Upper lobe of right lung (tissue), 1 donor: ENCODE measurements at regions not wholly inside any gene's neighbourhood (a gene's known extent, or its start where the extent isn't known, plus 50 kb on each side); places are given as distances from the start of the nearest gene placed in this dataset.
"Not testable (repeated sequence)": the region's sequence is repeated elsewhere in the genome, so short reads cannot be mapped to it uniquely, and the experiment has no call there.

Experiments
- ATAC-seq: fragments of 200-7000 bp; cut with Tn5 transposase; one replicate; pipeline ENCODE4 v1.9.1; 2020; ENCODE audit warnings: mild to moderate bottlenecking, moderate library complexity
- DNase-seq: peaks from one replicate; pipeline ENCODE4 v3.0.0-alpha.2; 2020
- H3K27ac ChIP-seq: fragments of 200-600 bp; one replicate; pipeline ENCODE4 v1.8.0; 2022
- H3K27me3 ChIP-seq: fragments of 200-600 bp; one replicate; pipeline ENCODE4 v1.8.0; 2022; ENCODE audit warnings: mild to moderate bottlenecking
- H3K36me3 ChIP-seq: fragments of 200-600 bp; one replicate; pipeline ENCODE4 v1.8.0; 2022
- H3K4me1 ChIP-seq: fragments of 200-600 bp; one replicate; pipeline ENCODE4 v1.8.0; 2022
- H3K4me3 ChIP-seq: fragments of 200-600 bp; one replicate; pipeline ENCODE4 v1.8.0; 2022; ENCODE audit warnings: mild to moderate bottlenecking
- H3K9me3 ChIP-seq: fragments of 200-600 bp; one replicate; pipeline ENCODE4 v1.8.0; 2022
- intact Hi-C: fragments of 100-400 bp; cut with DNase I; formaldehyde crosslinking; loops from one replicate; pipeline ENCODE4 v1.11.0; 2022
- TF ChIP-seq, protein P1 (sequence below): fragments of 200-600 bp; IDR thresholded peaks from one replicate; pipeline ENCODE4 v1.8.0; 2022; ENCODE audit warnings: antibody characterized with exemption
- donor health status: DM: no; HTN: yes; CAD: no; lungs with severe emphysema.

DNA sequence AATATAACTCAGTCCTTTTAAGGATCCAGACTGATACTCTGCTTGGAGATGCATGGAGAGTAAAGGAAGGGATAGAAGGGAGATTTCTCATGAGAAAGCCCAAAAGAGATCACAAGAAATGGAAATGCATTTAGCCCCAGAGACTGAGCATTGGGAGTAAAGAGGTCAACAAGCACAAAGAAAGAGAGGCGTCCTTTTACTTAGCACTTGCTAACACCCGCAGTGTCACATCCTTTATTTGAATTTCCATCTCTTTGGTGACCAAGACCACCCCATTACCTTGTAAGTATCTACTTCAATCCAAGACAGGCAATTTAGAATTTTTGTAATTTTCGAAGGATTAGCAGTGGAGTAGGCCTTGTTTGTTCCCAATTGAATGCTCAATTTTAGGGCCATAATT, 111.8 kb upstream of the DCC start:
- TF ChIP-seq, protein P1, sequence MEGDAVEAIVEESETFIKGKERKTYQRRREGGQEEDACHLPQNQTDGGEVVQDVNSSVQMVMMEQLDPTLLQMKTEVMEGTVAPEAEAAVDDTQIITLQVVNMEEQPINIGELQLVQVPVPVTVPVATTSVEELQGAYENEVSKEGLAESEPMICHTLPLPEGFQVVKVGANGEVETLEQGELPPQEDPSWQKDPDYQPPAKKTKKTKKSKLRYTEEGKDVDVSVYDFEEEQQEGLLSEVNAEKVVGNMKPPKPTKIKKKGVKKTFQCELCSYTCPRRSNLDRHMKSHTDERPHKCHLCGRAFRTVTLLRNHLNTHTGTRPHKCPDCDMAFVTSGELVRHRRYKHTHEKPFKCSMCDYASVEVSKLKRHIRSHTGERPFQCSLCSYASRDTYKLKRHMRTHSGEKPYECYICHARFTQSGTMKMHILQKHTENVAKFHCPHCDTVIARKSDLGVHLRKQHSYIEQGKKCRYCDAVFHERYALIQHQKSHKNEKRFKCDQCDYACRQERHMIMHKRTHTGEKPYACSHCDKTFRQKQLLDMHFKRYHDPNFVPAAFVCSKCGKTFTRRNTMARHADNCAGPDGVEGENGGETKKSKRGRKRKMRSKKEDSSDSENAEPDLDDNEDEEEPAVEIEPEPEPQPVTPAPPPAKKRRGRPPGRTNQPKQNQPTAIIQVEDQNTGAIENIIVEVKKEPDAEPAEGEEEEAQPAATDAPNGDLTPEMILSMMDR = no peak
- intact Hi-C loops = no loop called here
- H3K27me3 ChIP-seq = no peaks in the 10 kb centered on the region
- H3K27ac ChIP-seq = no peak overlapping the region
- no peaks in the 10 kb centered on the region for H3K36me3 ChIP-seq
- H3K4me3 ChIP-seq = no peak overlapping the region
- no peaks in the 10 kb centered on the region for H3K9me3 ChIP-seq
- H3K4me1 ChIP-seq = no peaks in the 10 kb centered on the region
- DNase-seq (no peak), ATAC-seq (no peak)

DNA sequence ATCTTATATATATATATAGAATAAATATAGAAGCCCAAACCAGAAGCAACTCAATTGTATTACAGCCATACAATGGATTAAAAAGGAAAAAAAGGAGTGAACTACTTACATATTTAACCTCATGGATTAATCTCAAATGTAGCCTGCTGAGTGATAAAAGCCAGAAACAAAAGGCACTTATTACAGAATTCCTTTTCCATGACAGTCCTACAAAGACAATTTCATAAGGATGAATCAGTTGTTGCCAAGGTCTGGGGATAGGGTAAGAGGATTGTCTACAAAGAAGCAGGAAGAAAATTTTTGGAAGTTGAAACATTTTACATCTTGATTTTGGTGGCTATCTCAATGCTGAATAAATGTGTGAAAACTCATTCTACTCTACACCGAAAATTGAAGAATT, 103.9 kb upstream of the DCC start:
- TF ChIP-seq, protein P1 = no peak
- H3K4me1 ChIP-seq = no peaks in the 10 kb centered on the region

DNA sequence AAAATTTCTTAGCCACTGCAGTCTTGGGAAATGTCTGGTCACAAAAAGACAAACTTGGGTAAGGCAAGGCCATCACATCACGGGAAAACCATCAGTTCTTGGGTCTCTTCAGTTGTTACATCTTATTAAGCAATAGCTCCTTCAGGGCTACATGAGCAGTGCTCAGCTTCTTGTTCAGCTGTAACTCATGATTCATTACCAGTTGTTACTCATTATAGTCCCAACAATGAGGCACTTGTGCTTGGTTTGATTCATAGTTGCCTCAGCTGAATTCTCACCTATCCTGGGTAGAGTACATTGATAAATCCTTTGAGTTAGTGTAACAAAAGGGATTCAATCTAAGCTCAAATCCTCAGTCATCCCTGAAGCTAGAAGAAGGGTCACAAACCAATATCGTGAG, 102.4 kb upstream of the DCC start:
- Histone ChIP-seq H3K4me1 (no peaks in the 10 kb centered on the region), H3K36me3 (no peaks in the 10 kb centered on the region), H3K4me3 (no peak overlapping the region), H3K27ac (no peak overlapping the region), H3K9me3 (no peaks in the 10 kb centered on the region), H3K27me3 (no peaks in the 10 kb centered on the region)
- ATAC-seq (no peak), DNase-seq (no peak)
- intact Hi-C loops = no loop called here
- TF ChIP-seq, protein P1 = no peak

More for the DNA sequence above, 103.9 kb upstream of the DCC start:
- intact Hi-C loops = no loop called here
- DNase-seq = no peak
- ATAC-seq = no peak
- H3K27ac ChIP-seq = no peak overlapping the region
- no peaks in the 10 kb centered on the region for H3K36me3 ChIP-seq
- H3K9me3 ChIP-seq = no peaks in the 10 kb centered on the region
- H3K27me3 ChIP-seq = no peaks in the 10 kb centered on the region
- H3K4me3 ChIP-seq = no peak overlapping the region

DNA sequence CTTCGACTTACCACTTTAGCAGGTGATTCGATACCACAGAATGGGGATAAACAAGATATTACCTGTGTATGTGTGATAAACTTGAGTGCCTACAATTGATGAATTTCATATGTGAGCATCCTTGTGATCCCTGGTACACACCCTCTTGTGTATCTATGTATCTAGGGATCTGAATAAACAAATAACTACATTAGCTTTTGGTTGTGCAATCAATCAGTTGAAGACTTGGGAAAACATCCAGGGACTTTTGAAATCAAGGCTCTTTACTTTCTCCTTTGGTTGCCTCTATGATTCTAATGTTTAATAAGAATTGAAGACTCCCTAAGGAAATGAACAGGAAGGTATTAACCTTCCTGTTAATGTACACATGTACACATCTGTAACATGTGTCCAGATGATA, 97.3 kb upstream of the DCC start:
- Histone ChIP-seq H3K27me3 (no peaks in the 10 kb centered on the region), H3K4me1 (no peaks in the 10 kb centered on the region), H3K27ac (no peak overlapping the region), H3K9me3 (peaks cover 4% of the 10 kb centered on the region), H3K36me3 (no peaks in the 10 kb centered on the region), H3K4me3 (no peak overlapping the region)
- TF ChIP-seq, protein P1 = no peak
- no peak for DNase-seq
- intact Hi-C loops = no loop called here
- ATAC-seq = no peak

DNA sequence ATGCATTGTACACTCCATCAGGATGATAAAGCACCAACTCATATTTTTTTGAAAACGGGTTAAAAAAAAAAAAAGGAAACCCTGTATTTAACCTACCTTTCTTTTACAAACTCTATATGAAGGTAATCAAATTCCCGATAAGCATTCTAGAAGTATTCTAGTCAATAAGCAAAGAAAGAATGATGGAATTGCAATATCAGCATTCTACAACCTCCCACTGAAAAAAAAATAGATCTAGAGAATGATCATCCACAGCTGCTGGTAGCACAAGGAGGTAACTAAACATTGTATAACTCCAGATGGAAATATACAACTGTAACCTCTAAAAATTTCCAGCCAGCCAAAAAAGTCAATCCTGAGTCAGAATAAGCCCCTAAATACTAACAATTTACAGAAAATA, 95.3 kb upstream of the DCC start:
- no peaks in the 10 kb centered on the region for H3K36me3 ChIP-seq
- H3K27ac ChIP-seq = no peak overlapping the region
- H3K4me3 ChIP-seq = no peak overlapping the region
- ATAC-seq = no peak
- TF ChIP-seq, protein P1 = no peak
- H3K9me3 ChIP-seq = peaks cover 4% of the 10 kb centered on the region
- no peaks in the 10 kb centered on the region for H3K27me3 ChIP-seq
- no peak for DNase-seq
- intact Hi-C loops = no loop called here
- H3K4me1 ChIP-seq = no peaks in the 10 kb centered on the region

DNA sequence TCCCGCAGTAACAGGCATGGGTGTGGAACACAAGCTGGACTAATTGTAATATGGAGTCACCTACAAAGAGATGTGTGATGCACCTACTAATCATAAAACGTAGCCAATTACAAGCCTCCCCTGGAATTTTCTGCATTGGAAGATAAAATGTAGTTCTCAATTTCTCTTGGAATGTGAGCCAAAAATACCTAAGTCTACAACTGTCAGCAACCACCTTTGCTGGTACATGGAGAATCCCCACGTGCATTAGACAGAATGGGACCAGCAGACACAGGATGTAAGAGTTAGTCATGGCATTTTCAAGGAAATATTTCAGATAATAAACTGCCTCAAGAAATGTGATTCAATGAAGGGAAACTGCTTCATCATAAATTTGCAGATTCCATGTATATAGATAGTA, 85.6 kb upstream of the DCC start:
- DNase-seq (no peak), ATAC-seq (no peak)
- H3K4me1 ChIP-seq = no peaks in the 10 kb centered on the region
- intact Hi-C loops = no loop called here
- H3K27ac ChIP-seq = no peak overlapping the region
- TF ChIP-seq, protein P1 = no peak
- H3K4me3 ChIP-seq = no peak overlapping the region
- H3K27me3 ChIP-seq = no peaks in the 10 kb centered on the region
- no peaks in the 10 kb centered on the region for H3K9me3 ChIP-seq
- no peaks in the 10 kb centered on the region for H3K36me3 ChIP-seq

DNA sequence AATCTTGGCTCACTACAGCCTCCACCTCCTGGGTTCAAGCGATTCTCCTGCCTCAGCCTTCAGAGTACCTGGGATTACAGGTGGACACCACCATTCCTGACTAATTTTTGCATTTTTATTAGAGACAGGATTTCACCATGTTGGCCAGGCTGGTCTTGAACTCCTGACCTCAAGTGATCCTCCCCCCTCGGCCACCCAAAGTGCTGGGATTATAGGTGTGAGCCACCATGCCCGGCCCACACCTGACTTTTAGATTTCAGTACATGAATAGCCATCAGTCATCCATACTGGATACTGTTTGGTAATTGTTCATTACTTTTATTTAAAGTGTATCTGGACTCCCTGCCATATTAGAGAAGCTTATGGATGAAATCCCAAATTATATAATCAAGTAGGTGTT, 82.6 kb upstream of the DCC start:
- H3K36me3 ChIP-seq, H3K4me3 ChIP-seq, H3K4me1 ChIP-seq, intact Hi-C loops, H3K9me3 ChIP-seq, DNase-seq, H3K27me3 ChIP-seq, H3K27ac ChIP-seq, ATAC-seq: not testable (repeated sequence)
